ENCODE measurements at regions not wholly inside any gene's neighbourhood (a gene's known extent, or its start where the extent isn't known, plus 50 kb on each side); places are given as distances from the start of the nearest gene placed in this dataset.

DNA sequence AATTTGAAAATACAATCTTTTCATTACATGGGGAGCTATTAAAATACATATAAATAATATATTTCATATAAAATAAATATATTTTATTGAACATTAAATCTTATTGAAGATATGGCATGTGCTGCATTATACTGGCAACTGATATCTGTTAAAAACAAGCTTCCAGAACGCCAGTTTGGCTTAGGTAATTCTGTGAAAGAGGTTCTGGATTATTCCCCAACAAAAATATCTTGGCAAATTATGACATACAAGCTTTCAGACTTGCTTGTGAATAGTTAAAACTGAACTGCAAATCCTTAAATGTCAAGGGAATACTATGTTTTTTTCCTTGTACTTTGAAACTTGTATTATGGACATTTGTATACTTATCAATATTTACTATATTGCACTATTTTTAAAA, 210.2 kb upstream of the LCORL start:
- DNase-seq (ENCODE audit: low spot score) = no peak
- TF ChIP-seq, protein P1, sequence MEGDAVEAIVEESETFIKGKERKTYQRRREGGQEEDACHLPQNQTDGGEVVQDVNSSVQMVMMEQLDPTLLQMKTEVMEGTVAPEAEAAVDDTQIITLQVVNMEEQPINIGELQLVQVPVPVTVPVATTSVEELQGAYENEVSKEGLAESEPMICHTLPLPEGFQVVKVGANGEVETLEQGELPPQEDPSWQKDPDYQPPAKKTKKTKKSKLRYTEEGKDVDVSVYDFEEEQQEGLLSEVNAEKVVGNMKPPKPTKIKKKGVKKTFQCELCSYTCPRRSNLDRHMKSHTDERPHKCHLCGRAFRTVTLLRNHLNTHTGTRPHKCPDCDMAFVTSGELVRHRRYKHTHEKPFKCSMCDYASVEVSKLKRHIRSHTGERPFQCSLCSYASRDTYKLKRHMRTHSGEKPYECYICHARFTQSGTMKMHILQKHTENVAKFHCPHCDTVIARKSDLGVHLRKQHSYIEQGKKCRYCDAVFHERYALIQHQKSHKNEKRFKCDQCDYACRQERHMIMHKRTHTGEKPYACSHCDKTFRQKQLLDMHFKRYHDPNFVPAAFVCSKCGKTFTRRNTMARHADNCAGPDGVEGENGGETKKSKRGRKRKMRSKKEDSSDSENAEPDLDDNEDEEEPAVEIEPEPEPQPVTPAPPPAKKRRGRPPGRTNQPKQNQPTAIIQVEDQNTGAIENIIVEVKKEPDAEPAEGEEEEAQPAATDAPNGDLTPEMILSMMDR (IDR thresholded peaks at IDR 0.05; ENCODE audit: extremely low read depth, missing control alignments) = no peak

DNA sequence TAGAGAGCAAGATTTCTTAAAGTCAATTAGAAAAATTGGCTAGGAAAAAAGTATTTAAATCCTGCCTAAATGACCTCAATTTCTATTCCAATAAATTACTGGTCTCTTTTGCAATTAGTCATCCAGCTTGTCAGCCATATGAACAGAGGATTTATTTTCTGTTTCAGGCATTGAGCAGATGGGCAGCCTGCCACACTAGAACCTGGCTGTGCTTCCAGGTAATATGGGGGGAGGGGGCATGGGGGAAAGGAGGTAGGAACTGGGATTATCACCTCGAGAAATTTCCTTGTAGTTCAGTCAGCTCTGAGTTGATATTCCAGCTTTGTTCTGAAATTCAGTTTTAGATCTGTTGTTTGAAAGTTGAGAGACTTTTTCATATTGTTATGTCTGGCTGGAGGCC, 206.3 kb upstream of the LCORL start:
- TF ChIP-seq, protein P1 (IDR thresholded peaks at IDR 0.05; ENCODE audit: extremely low read depth, missing control alignments) = no peak
- no peak for DNase-seq (ENCODE audit: low spot score)

GRCh38 chr4:18214411-18215055, 193.0 kb upstream of the LCORL start:
- no peak for DNase-seq (ENCODE audit: low spot score)
- TF ChIP-seq, protein P1 (IDR thresholded peaks at IDR 0.05; ENCODE audit: extremely low read depth, missing control alignments) = no peak

DNA sequence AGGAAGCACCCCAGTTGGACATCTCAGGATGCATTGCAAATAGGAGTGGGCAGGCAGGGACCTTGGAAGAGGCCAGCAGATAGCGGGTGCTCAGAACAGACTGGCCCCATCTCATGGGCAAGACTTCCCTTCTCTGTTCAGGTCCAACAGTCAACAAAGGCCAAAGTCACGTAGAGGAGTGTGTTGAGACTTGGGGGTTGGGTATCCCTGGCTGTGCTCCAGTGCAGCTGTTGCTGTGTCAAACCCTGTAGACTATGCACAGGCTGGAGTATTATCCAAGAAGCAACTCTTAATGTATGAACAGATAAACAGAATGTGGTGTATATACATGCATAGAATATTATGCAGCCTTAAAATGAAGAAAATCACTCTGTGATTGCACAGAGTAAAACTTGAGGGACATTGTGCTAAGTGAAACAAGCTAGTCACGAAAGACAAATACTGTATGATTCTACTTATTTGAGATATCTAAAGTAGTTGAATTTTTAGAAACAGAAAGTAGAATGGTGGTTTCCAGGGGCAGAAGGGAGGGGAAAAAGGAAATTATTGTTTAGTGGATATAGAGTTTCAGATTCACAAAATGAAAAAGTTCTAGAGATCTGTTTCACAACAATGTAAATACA, 192.1 kb upstream of the LCORL start:
- DNase-seq (ENCODE audit: low spot score) = no peak
- TF ChIP-seq, protein P1 (IDR thresholded peaks at IDR 0.05; ENCODE audit: extremely low read depth, missing control alignments) = no peak

GRCh38 chr4:18209448-18209847, 187.9 kb upstream of the LCORL start:
- DNase-seq (ENCODE audit: low spot score) = no peak
- TF ChIP-seq, protein P1 (IDR thresholded peaks at IDR 0.05; ENCODE audit: extremely low read depth, missing control alignments) = no peak

DNA sequence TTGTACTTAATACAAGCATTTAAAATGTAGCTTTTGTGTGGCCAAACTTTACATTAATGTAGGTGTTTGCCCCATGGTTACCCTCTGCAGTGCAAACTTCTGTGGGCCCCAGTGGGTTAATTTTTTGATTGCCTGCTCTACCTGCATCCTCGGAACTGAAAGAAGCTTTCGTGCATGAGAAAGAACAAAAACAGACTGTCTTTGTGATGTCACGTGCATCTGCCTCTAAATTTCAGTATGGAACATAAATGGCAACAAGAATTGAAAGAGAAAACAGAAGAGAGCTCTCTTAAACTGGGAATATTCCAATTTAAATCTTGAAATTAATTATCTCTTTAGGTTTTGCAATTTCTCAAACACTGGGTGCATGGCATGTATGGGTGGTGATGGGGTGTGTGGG, 182.4 kb upstream of the LCORL start:
- TF ChIP-seq, protein P1 (IDR thresholded peaks at IDR 0.05; ENCODE audit: extremely low read depth, missing control alignments) = no peak

GRCh38 chr4:18202486-18202885, 180.9 kb upstream of the LCORL start:
- DNase-seq (ENCODE audit: low spot score) = no peak
- TF ChIP-seq, protein P1 (IDR thresholded peaks at IDR 0.05; ENCODE audit: extremely low read depth, missing control alignments) = no peak

More for the DNA sequence above, 182.4 kb upstream of the LCORL start:
- no peak for DNase-seq (ENCODE audit: low spot score)
